Upper lobe of right lung (tissue), 1 donor: ENCODE measurements at regions not wholly inside any gene's neighbourhood (a gene's known extent, or its start where the extent isn't known, plus 50 kb on each side); places are given as distances from the start of the nearest gene placed in this dataset.

Experiments used
- ATAC-seq: fragments of 200-7000 bp; cut with Tn5 transposase; one replicate; pipeline ENCODE4 v1.9.1; 2020; ENCODE audit warnings: mild to moderate bottlenecking, moderate library complexity
- DNase-seq: peaks from one replicate; pipeline ENCODE4 v3.0.0-alpha.2; 2020
- H3K27ac ChIP-seq: fragments of 200-600 bp; one replicate; pipeline ENCODE4 v1.8.0; 2022
- H3K27me3 ChIP-seq: fragments of 200-600 bp; one replicate; pipeline ENCODE4 v1.8.0; 2022; ENCODE audit warnings: mild to moderate bottlenecking
- H3K36me3 ChIP-seq: fragments of 200-600 bp; one replicate; pipeline ENCODE4 v1.8.0; 2022
- H3K4me1 ChIP-seq: fragments of 200-600 bp; one replicate; pipeline ENCODE4 v1.8.0; 2022
- H3K4me3 ChIP-seq: fragments of 200-600 bp; one replicate; pipeline ENCODE4 v1.8.0; 2022; ENCODE audit warnings: mild to moderate bottlenecking
- H3K9me3 ChIP-seq: fragments of 200-600 bp; one replicate; pipeline ENCODE4 v1.8.0; 2022
- intact Hi-C: fragments of 100-400 bp; cut with DNase I; formaldehyde crosslinking; loops from one replicate; pipeline ENCODE4 v1.11.0; 2022
- TF ChIP-seq, protein P1 (sequence below): fragments of 200-600 bp; IDR thresholded peaks from one replicate; pipeline ENCODE4 v1.8.0; 2022; ENCODE audit warnings: antibody characterized with exemption
- donor health status: DM: no; HTN: yes; CAD: no; lungs with severe emphysema.

DNA sequence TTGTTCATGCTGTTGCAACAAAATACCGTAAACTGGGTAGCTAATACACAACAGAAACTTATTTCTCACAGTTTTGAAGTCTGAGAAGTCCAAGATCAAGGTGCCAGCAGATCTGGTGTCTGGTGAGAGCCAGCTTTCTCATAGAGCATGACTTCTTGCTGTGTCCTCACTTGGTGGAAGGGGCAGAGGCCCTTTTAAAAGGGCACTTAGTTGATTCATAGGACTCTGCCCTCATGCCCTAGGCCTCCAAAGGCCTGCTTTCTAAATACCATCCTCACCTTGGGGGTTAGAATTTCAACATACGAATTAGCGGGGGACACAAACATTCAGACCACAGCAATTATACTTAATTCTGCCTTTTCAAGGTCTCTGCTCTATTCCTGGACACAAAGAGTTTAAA, 52.3 kb upstream of the FDX1 start:
- no peaks in the 10 kb centered on the region for H3K27me3 ChIP-seq
- H3K4me3 ChIP-seq, result no peak overlapping the region
- TF ChIP-seq, protein P1, sequence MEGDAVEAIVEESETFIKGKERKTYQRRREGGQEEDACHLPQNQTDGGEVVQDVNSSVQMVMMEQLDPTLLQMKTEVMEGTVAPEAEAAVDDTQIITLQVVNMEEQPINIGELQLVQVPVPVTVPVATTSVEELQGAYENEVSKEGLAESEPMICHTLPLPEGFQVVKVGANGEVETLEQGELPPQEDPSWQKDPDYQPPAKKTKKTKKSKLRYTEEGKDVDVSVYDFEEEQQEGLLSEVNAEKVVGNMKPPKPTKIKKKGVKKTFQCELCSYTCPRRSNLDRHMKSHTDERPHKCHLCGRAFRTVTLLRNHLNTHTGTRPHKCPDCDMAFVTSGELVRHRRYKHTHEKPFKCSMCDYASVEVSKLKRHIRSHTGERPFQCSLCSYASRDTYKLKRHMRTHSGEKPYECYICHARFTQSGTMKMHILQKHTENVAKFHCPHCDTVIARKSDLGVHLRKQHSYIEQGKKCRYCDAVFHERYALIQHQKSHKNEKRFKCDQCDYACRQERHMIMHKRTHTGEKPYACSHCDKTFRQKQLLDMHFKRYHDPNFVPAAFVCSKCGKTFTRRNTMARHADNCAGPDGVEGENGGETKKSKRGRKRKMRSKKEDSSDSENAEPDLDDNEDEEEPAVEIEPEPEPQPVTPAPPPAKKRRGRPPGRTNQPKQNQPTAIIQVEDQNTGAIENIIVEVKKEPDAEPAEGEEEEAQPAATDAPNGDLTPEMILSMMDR, result no peak
- no peaks in the 10 kb centered on the region for H3K9me3 ChIP-seq
- intact Hi-C loops, result no loop called here
- H3K4me1 ChIP-seq, result no peaks in the 10 kb centered on the region
- peak overlapping the region; percentile 69 for H3K27ac ChIP-seq
- no peaks in the 10 kb centered on the region for H3K36me3 ChIP-seq
- no peak for ATAC-seq
- DNase-seq, result no peak

DNA sequence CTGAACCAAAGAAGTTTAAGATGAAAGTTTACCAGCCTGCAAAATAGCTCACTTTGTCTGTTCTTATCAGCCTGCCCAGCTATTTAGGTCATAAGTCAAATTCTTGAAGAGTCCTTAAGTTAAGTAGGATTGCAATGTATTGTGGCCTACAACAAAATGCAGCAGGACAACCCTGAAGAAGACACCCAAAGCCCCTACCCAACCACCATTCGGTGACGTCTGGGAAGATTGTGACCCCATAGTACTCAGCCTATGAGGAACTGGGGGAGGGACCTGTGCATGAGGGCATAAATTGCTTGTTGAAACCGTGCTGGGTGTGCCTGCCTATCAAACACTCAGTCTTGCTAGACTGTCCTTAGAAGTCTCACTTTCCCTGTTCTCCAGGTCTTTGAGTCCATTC, 50.5 kb upstream of the FDX1 start:
- Histone ChIP-seq H3K36me3 (no peaks in the 10 kb centered on the region), H3K4me1 (no peaks in the 10 kb centered on the region), H3K4me3 (no peak overlapping the region), H3K27ac (no peak overlapping the region), H3K9me3 (no peaks in the 10 kb centered on the region), H3K27me3 (no peaks in the 10 kb centered on the region)
- ATAC-seq (no peak), DNase-seq (no peak)
- intact Hi-C loops, result no loop called here
- TF ChIP-seq, protein P1, result no peak

GRCh38 chr11:110379936-110380335, 49.8 kb upstream of the FDX1 start:
- ATAC-seq (no peak), DNase-seq (no peak)
- intact Hi-C loops, result no loop called here
- Histone ChIP-seq H3K36me3 (no peaks in the 10 kb centered on the region), H3K27ac (no peak overlapping the region), H3K27me3 (no peaks in the 10 kb centered on the region), H3K9me3 (no peaks in the 10 kb centered on the region), H3K4me3 (no peak overlapping the region), H3K4me1 (no peaks in the 10 kb centered on the region)
- TF ChIP-seq, protein P1, result no peak
